ENCODE measurements at regions not wholly inside any gene's neighbourhood (a gene's known extent, or its start where the extent isn't known, plus 50 kb on each side); places are given as distances from the start of the nearest gene placed in this dataset.
A peak's percentile ranks its signal among the peaks of the same experiment; 100 is the strongest.
"Not testable (repeated sequence)": the region's sequence is repeated elsewhere in the genome, so short reads cannot be mapped to it uniquely, and the experiment has no call there.

- no peak for DNase-seq
Measured at GRCh38 chr10:4186849-4187540, 402.0 kb upstream of the KLF6 start.

- DNase-seq, result no peak
Measured at GRCh38 chr10:4183761-4184261, 398.8 kb upstream of the KLF6 start.

DNA sequence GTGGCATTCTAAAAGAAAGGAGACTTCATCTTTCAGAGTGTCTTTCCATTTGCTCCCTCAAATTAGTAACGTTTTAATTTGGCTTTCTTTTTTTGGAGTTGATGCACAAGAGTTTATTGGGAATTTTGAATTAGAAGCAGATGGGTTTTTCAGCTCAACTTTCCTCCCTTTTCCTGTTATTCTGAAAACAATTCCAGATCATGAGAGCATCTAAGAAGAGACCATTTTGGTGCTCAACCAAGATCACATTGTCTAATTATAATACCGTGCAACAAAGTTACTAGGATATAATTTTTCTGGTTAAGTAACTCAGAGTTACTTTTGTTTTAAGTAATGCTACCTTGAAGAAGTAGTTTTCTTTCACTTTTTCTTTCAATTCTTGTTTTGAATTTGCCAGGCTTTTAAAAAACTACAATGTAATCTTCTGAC, 396.6 kb upstream of the KLF6 start:
- DNase-seq, result no peak

GRCh38 chr10:4181081-4181480, 396.1 kb upstream of the KLF6 start:
- DNase-seq, result no peak

- DNase-seq, result no peak
Measured at GRCh38 chr10:4177791-4178190, 392.8 kb upstream of the KLF6 start.

- no peak for DNase-seq
Measured at GRCh38 chr10:4176500-4177281, 391.7 kb upstream of the KLF6 start.

DNA sequence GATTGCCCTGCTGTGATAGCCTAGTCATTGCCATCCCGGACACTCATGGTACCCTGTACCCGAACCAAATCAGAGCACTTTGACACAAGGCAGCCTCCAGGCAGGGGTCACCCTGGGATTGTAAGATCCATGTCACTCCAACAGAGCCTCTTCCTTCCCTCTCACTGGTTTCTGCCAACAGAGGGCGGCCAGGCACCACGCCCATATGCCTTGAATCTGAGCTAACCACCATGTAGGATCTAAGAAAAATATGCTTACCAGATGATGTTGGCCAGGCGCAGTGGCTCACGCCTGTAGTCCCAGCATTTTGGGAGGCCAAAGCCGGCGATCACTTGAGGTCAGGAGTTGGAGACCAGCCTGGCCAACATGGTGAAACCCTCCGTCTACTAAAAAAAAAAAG, 389.2 kb upstream of the KLF6 start:
- DNase-seq, result no peak

DNA sequence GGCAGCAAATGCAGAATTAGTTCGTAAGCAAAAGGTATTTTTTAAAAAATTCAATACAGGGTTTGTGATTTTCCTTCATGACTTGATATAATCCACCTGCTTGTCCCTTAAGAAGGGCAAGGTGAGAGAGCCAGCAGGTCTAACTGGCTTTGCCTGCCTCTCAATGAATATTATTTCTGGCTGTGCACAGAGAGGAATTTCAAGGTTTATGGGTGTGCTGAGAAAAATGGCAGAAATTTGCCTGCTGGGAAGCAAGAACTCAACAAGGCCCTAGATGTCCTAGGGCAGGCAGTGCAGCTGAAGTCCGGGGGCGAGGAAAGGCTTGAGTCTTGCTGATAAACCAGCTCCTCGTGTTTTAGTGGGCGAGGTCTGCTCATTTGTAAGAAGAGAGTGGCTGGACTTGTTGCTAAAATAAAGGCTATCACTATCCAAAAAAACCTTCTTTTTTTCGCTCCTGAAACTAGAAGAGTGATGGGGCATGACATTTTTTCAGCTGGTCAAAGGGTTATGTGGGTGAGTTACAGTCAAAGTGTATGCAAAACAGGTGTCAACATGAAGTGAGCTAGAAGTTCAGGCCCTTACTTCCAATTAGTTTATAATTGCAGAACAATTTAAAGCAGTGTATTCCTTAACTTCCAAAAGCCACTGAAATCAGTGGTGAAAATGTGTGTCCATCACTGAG, 385.8 kb upstream of the KLF6 start:
- no peak for DNase-seq

GRCh38 chr10:4170181-4170580, 385.2 kb upstream of the KLF6 start:
- DNase-seq, result no peak

- no peak for DNase-seq
Measured at GRCh38 chr10:4169448-4169847, 384.4 kb upstream of the KLF6 start.

GRCh38 chr10:4167216-4167615, 382.2 kb upstream of the KLF6 start:
- no peak for DNase-seq

GRCh38 chr10:4162571-4163286, 377.7 kb upstream of the KLF6 start:
- no peak for DNase-seq

GRCh38 chr10:4159173-4159572, 374.2 kb upstream of the KLF6 start:
- no peak for DNase-seq

DNA sequence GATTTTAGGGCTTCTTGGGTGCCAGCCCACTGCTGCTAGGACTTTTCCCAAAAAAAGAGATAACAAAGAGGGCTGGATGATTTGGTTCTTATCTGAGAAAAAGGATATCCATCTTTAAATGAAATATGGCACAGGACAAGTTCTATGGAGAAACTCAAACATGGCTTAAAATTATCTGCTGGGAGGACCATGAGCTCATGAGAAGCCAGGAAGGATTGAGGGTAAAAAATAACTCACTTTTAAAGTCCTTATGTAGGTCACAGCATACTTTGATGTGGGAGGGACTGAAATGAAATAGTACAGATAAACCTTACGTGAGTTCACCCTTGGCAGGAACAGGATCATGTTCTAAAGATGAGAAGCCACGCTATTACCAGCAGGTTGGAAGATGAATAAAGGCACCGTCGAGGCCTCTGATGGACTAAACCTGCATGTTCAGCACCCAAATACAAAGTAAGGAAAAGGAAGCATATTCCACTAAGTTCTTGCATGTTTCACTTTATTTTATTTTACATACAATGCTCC, 369.2 kb upstream of the KLF6 start:
- no peak for DNase-seq

- no peak for DNase-seq
Measured at GRCh38 chr10:4151466-4151865, 366.5 kb upstream of the KLF6 start.

- DNase-seq, result no peak
Measured at GRCh38 chr10:4150676-4151075, 365.7 kb upstream of the KLF6 start.

GRCh38 chr10:4149460-4149859, 364.5 kb upstream of the KLF6 start:
- not testable (repeated sequence) for DNase-seq

DNA sequence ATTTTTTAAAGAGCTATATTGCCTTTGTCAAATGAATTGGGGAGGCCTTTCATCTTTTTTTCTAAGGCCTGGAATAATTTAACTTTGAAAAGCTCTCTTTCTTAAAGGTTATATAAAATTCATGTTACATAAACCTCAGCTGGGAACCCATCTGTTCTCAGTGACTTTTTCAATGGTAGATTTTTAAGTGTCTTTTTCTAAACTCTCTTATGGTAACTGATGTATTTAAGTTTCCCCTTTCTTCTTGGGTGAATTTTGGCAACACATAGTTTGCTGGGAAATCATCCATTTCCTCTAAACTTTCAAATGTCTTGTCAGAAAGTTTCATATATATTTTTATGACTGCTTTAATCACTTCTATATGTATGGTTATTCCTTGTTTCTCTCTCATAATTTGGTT, 362.2 kb upstream of the KLF6 start:
- DNase-seq, result no peak

DNA sequence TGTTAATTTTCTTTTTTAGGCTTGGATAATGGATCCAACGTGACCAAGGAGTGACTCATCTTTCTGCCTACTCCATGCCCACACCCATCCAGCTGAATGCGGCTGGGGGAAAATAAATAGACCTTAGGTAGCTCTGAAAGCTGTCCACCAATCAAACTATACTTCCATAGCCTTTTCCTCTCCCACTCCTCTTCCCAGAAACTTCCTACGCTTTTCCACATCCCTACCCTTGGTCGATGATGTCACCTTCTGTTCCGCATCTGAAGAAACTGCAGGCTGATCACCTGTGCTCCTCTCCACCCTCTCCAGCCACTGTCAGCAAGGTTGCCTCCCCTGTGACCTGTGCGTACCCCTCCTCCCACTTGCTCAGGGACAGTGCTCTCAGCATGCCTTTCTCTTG, 359.8 kb upstream of the KLF6 start:
- DNase-seq, result peak; percentile 11

- DNase-seq, result peak; percentile 56
Measured at GRCh38 chr10:4141471-4141870, 356.5 kb upstream of the KLF6 start.

DNA sequence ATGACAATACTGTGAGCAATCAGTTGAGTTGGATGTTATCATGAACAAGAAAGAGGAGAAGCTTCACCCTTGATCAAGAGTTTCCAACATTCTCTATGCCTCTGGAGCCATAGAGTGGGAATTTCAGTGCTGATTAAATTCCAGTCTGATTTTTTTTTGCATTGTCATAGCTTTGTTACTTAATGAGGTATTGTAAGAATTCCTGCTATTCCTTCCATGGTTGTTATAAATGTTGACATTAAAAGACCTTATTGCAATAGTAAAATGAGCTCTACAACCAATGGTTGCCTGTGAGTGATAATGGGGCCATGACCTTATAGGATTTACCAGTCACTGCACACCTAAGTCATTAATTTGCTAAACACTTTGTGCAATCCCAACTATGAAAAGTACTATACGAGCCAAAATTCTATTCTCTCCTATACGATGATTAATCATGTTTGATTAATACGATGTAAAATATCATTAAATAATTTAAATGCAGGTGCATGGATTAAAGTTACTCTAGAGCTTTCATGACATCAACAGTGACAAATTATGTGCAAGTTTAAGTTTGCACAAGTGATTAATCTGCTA, 353.2 kb upstream of the KLF6 start:
- no peak for DNase-seq

DNA sequence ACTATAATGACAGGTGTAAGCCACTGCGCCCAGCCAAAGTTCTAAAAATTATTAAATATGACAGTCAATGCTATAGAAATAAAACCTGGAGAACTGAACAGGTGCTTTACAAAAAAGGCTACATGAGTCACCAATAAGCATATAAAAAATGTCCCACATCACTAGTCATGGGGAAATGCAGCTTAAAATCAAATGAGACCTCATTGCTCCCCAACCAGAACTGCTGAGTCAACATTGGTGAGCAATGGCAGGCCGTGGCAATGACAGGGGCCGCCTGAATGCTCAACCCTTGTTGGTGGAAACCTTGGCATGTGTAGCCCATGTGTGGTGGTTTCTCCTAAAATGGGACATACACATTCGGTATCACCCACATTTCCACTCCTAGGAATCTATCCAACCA, 352.3 kb upstream of the KLF6 start:
- DNase-seq, result no peak
